BE2C (cell line): ENCODE measurements at regions not wholly inside any gene's neighbourhood (a gene's known extent, or its start where the extent isn't known, plus 50 kb on each side); places are given as distances from the start of the nearest gene placed in this dataset.
A peak's percentile ranks its signal among the peaks of the same experiment; 100 is the strongest.

ENCODE experiments used
- DNase-seq: peaks from one replicate; pipeline ENCODE4 v3.0.0-alpha.2; 2020
- H3K27me3 ChIP-seq: fragments of 250-450 bp; sonication (Bioruptor Pico); 2 replicates; pipeline ENCODE4 v1.5.1; 2020; ENCODE audit warnings: mild to moderate bottlenecking
- H3K36me3 ChIP-seq: fragments of 250-450 bp; sonication (Bioruptor Pico); 2 replicates; pipeline ENCODE4 v1.5.1; 2020; ENCODE audit warnings: mild to moderate bottlenecking
- H3K4me1 ChIP-seq: fragments of 250-450 bp; sonication (Bioruptor Pico); 2 replicates; pipeline ENCODE4 v1.5.1; 2020
- H3K4me3 ChIP-seq: 2 replicates; pipeline ENCODE4 v1.5.1; 2011; ENCODE audit warnings: low read depth, low read length
- H3K9me3 ChIP-seq: fragments of 250-450 bp; sonication (Bioruptor Pico); 2 replicates; pipeline ENCODE4 v1.5.1; 2020
- CTCF ChIP-seq: IDR thresholded peaks from 2 replicates; pipeline ENCODE4 v1.5.1; 2012; ENCODE audit warnings: mild to moderate bottlenecking, low read depth, low read length

DNA sequence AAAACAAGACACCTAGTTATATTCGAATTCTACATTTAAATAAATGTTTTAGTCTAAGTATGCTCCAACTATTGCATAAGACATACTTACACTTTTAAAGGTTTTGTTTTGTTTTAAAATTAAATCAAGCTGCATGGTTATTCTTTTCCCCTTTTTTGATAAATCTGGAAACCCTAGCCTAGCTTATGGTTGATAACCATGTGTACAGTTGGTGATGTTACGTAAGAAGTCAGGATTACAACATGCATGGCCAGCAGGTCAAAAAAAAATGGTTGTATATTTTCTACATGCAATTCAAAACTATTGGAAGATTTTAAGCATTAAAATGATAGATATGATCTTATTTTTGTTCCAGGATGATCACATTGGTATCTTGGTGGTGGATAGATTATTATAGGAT lies 1600.6 kb downstream of the PLA2G4A start:
- Histone ChIP-seq H3K27me3 (no peaks in the 10 kb centered on the region), H3K36me3 (no peaks in the 10 kb centered on the region), H3K4me1 (peaks cover under 1% of the 10 kb centered on the region; the same call in 1 of the 2 replicates), H3K4me3 (no peak overlapping the region), H3K9me3 (no peaks in the 10 kb centered on the region)
- DNase-seq: no peak
- TF ChIP-seq CTCF: no peak

DNA sequence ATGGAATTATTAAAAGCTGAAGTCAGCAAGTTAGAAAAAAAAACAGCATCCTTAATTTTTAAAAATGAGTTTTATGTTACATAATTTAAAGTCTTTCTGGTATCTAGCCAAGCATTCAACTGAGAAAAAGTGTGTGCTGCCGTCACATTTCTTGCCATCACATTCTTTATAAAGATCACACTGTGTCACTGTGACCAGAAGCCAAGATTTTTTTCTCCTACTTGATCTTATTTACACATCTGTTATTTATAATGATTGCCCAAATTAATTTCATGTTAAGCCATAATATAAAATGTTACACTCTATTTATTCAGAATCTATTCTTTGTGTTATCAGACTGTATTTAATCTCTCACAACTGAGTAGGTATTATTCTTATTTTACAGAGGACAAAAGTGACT lies 1603.7 kb downstream of the PLA2G4A start:
- Histone ChIP-seq H3K9me3 (no peaks in the 10 kb centered on the region), H3K27me3 (no peaks in the 10 kb centered on the region), H3K4me3 (no peak overlapping the region), H3K4me1 (peaks cover 9% of the 10 kb centered on the region; the same call in 1 of the 2 replicates), H3K36me3 (no peaks in the 10 kb centered on the region)
- TF ChIP-seq CTCF: no peak
- DNase-seq: no peak

GRCh38 chr1:188433425-188433824 lies 1604.7 kb downstream of the PLA2G4A start:
- Histone ChIP-seq H3K36me3 (no peaks in the 10 kb centered on the region), H3K27me3 (no peaks in the 10 kb centered on the region), H3K9me3 (no peaks in the 10 kb centered on the region), H3K4me1 (peaks cover 9% of the 10 kb centered on the region; the same call in 1 of the 2 replicates), H3K4me3 (no peak overlapping the region)
- DNase-seq: no peak
- TF ChIP-seq CTCF: no peak

DNA sequence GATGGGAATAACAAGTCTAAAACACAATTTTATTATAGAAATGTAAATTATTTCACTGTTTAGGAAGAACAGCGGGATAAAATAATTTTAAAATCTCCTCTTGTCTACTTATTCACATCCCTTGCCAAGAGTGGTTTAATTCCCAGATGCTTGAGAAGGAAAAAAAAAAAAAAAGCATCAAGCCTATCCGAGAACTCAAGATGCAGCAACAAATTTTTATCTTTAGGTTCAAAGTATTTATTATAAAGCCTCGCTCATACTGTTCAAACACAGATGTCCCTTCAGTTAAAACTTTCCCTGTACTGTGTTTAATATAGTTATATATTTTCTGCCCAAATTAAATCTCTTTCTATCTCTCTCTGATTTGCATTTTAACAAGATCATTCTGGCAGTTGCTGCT lies 1615.8 kb downstream of the PLA2G4A start:
- no peaks in the 10 kb centered on the region for H3K9me3 ChIP-seq
- no peak for DNase-seq
- H3K27me3 ChIP-seq: no peaks in the 10 kb centered on the region
- H3K4me1 ChIP-seq: no peaks in the 10 kb centered on the region
- no peaks in the 10 kb centered on the region for H3K36me3 ChIP-seq
- no peak overlapping the region for H3K4me3 ChIP-seq
- no peak for TF ChIP-seq CTCF

DNA sequence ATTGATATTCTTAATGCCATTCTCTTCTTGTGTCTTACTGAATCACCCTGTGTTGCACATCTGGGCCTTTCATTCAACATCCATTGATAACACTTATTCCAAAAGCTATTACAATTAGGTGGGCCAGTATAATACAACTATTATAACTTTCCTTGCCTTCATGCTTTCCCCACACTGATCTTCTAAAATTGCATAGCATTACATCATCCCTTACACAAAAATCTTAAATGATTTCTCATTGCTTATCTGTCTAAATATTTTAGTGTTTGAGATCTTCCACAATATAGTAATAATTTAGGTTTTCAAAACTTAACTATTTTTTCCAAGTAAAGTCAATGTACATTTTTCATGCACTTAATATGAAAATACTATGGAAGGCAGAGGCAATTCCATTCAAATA lies 1634.1 kb downstream of the PLA2G4A start:
- no peak overlapping the region for H3K4me3 ChIP-seq
- TF ChIP-seq CTCF: no peak
- no peaks in the 10 kb centered on the region for H3K9me3 ChIP-seq
- DNase-seq: no peak
- no peaks in the 10 kb centered on the region for H3K36me3 ChIP-seq
- H3K27me3 ChIP-seq: no peaks in the 10 kb centered on the region
- no peaks in the 10 kb centered on the region; the same call in 1 of the 2 replicates for H3K4me1 ChIP-seq

GRCh38 chr1:188463919-188464318 lies 1635.2 kb downstream of the PLA2G4A start:
- Histone ChIP-seq H3K36me3 (no peaks in the 10 kb centered on the region), H3K27me3 (no peaks in the 10 kb centered on the region), H3K9me3 (no peaks in the 10 kb centered on the region), H3K4me1 (no peaks in the 10 kb centered on the region), H3K4me3 (no peak overlapping the region)
- peak; percentile 29 for TF ChIP-seq CTCF
- DNase-seq: no peak
